ENCODE measurements at regions not wholly inside any gene's neighbourhood (a gene's known extent, or its start where the extent isn't known, plus 50 kb on each side); places are given as distances from the start of the nearest gene placed in this dataset.

DNA sequence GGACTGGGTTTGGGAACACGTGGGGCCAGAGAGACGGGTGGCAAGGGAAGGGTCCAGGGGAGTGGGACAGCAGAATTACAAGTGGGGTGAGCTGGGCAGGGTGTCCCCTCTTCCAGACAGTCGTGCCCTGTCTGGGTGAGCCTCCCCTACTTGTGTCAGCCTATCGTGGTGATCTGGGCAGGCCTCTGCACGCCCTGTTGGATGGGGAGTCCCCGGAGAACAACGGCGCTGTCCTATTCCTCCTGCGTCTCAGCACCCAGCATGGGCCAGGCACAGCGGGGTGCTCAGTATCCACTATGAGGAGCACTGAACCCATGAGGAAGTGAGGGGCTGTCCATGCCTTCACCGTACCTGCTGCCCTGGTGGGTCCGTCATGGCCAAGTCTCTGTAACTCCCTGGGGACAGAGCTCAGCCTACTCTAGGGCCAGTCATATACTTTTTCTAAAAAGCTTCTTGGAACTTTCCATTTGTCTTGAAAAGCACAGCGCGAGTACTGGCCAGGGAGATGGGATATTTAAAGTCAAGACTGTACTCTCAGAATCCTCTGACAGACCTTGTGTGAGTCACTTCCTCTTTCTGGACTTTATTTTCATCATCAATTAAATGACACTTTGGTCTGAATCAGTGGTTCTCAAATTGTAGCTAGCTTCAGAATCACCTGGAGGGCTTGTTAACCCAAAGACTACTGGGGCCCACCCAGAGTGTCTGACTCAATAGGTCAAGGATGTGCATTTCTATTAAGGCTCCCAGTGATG, 81.7 kb upstream of the NECTIN1 start:
- Histone ChIP-seq H3K9me3 (no peaks in the 10 kb centered on the region), H3K4me1 (no peaks in the 10 kb centered on the region), H3K27me3 (no peaks in the 10 kb centered on the region), H3K36me3 (replicated peaks in 1 of 2; ENCODE audit: insufficient read depth in 1 of 2, low read depth in 2 of 2) (no peaks in the 10 kb centered on the region), H3K27ac (no peak overlapping the region), H3K4me3 (no peak overlapping the region)
- intact Hi-C loops (cut with DNase I) = no loop called here
- TF ChIP-seq CTCF (IDR thresholded peaks at IDR 0.05) (no peak), POLR2A (IDR thresholded peaks at IDR 0.05) (no peak)
- no peak for DNase-seq
- WGBS, 2 donors = 86% methylated on average over 8 to 14 of the region's 14 CpGs
- no peak for ATAC-seq

- 74 to 79% methylated on average over 7 of the region's 7 CpGs for WGBS, 2 donors
- H3K4me3 ChIP-seq = no peak overlapping the region
- H3K27me3 ChIP-seq = no peaks in the 10 kb centered on the region
- no peak for ATAC-seq
- intact Hi-C loops (cut with DNase I) = no loop called here
- DNase-seq = no peak
- H3K27ac ChIP-seq = no peak overlapping the region
- TF ChIP-seq CTCF (IDR thresholded peaks at IDR 0.05) = no peak
- H3K4me1 ChIP-seq = no peaks in the 10 kb centered on the region
- no peaks in the 10 kb centered on the region for H3K9me3 ChIP-seq
- no peaks in the 10 kb centered on the region for H3K36me3 ChIP-seq (replicated peaks in 1 of 2; ENCODE audit: insufficient read depth in 1 of 2, low read depth in 2 of 2)
These were observed 80.3 kb upstream of the NECTIN1 start for GRCh38 chr11:119809346-119809745.

GRCh38 chr11:119808407-119809185, 79.6 kb upstream of the NECTIN1 start:
- Histone ChIP-seq H3K36me3 (replicated peaks in 1 of 2; ENCODE audit: insufficient read depth in 1 of 2, low read depth in 2 of 2) (no peaks in the 10 kb centered on the region), H3K4me3 (no peak overlapping the region), H3K27me3 (no peaks in the 10 kb centered on the region), H3K9me3 (no peaks in the 10 kb centered on the region), H3K4me1 (no peaks in the 10 kb centered on the region), H3K27ac (no peak overlapping the region)
- no peak for DNase-seq
- ATAC-seq = no peak
- intact Hi-C loops (cut with DNase I) = no loop called here
- WGBS, 2 donors = 67 to 78% methylated on average over 10 to 12 of the region's 12 CpGs
- no peak for TF ChIP-seq CTCF (IDR thresholded peaks at IDR 0.05)
- no peak for TF ChIP-seq POLR2A (IDR thresholded peaks at IDR 0.05)

DNA sequence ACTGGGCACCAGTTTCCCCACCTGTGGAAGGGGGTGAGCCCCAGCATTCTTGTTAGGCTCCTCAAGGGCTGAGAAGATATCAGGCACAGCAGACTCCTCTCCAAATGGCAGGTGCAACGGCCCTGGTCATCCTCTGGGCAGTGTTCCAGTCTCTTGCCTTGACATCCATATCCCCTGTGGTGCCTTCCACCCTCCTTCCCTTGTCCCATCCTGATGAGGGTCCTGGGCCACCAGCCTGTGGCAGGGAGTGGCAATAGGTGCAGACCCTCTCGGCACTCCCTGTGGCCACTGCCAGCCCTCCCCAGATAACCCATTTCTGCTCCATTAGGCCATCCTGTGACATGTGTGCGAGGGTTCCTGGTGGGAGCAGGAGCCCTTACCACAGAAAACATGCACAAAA, 78.8 kb upstream of the NECTIN1 start:
- no peak overlapping the region for H3K27ac ChIP-seq
- H3K4me3 ChIP-seq = no peak overlapping the region
- no peaks in the 10 kb centered on the region for H3K4me1 ChIP-seq
- H3K36me3 ChIP-seq (replicated peaks in 1 of 2; ENCODE audit: insufficient read depth in 1 of 2, low read depth in 2 of 2) = no peaks in the 10 kb centered on the region
- no peaks in the 10 kb centered on the region for H3K27me3 ChIP-seq
- intact Hi-C loops (cut with DNase I) = no loop called here
- ATAC-seq (no peak), DNase-seq (no peak)
- TF ChIP-seq POLR2A (IDR thresholded peaks at IDR 0.05) (no peak), CTCF (IDR thresholded peaks at IDR 0.05) (no peak)
- WGBS, 2 donors = 78 to 85% methylated on average over 3 of the region's 3 CpGs
- no peaks in the 10 kb centered on the region for H3K9me3 ChIP-seq
